ENCODE measurements at regions not wholly inside any gene's neighbourhood (a gene's known extent, or its start where the extent isn't known, plus 50 kb on each side); places are given as distances from the start of the nearest gene placed in this dataset.

DNA sequence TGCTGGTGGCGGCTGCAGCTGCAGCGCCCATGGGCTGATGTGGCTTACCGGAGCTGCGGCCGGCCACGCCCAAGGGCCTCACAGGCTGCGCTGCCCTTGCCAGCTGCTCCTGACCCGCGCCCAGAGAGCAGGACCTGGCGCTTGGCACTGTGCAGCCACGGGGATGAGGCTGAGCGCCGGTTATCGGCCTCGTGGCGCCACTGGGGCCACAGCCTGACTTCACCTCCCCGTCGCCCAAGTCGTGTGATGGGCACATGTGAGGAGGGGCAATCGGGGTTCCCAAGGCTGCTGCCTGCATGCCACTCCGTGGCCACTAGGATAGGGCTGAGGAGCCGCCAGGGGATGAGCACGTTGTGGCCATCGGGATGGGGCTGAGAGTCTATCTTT lies 77.2 kb upstream of the PABPC3 start:
- no peak for TF ChIP-seq CTCF (optimal IDR thresholded peaks at IDR 0.05 in 1 of 3, IDR thresholded peaks at IDR 0.05 in 1 of 3, conservative IDR thresholded peaks at IDR 0.05 in 1 of 3; ENCODE audit: extremely low read depth in 1 of 3, insufficient read depth in 2 of 3, low read length in 3 of 3)
- peak; percentile 51 for TF ChIP-seq EZH2 (IDR thresholded peaks at IDR 0.05; ENCODE audit: low read length)
